ENCODE measurements at regions not wholly inside any gene's neighbourhood (a gene's known extent, or its start where the extent isn't known, plus 50 kb on each side); places are given as distances from the start of the nearest gene placed in this dataset.
"Not testable (repeated sequence)": the region's sequence is repeated elsewhere in the genome, so short reads cannot be mapped to it uniquely, and the experiment has no call there.

DNA sequence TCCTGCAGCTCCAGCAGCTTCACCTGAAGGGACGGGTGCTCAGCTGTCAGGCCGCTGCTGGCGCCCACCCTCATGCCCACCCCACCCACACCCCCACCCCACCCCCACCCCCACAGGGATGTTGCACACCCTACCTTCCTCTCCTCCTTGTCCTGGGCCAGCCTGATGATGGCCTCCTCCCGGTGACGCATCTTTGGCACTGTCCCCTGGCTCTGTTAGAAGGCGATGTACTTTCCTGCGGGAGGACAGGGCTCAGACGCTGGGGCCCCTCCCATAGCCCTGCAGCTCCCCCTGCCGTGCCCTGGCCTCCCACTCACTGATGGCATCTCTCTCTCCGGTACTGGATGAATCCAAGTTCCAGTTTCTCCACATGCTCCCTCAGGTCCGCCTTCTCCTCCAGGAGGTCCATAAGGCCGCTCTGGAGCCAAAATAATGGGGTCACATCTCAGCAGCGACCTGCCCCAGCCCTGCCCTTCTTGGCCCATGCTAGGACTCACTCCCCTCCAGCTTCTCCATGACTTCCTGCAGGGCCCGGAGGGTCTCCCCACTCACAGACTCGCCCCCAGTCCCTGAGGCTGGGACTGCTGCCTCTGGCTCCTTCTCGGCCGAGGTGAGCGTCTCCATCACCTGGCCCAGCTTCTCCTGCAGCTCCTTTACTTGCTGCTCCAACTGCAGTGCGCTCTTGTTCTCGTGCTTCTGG, 55.2 kb downstream of the GOLGA8B start:
- DNase-seq (ENCODE audit: low spot score): not testable (repeated sequence)

DNA sequence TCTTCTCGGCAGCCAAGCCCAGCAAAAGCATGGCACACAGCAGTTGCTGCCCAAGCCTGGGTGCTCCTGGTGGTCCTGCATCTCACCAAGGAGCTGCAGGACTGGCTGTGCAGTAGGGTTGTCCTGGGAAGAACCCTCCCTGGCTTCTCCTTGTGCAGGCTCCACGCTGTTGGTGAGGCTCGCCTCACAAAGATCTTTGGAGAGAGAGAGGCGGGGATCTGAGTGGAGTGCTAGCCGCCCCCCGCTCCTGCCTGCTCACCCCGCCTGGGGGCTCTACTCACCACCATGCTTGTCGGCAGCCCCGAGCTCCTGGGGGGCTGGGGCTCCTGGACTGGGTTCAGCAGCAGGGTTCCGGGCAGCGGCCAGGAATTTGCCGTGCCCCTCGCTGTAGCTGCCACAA, 55.8 kb downstream of the GOLGA8B start:
- not testable (repeated sequence) for DNase-seq (ENCODE audit: low spot score)

- not testable (repeated sequence) for DNase-seq (ENCODE audit: low spot score)
Measured at GRCh38 chr15:34523849-34524248, 59.6 kb downstream of the GOLGA8B start.

DNA sequence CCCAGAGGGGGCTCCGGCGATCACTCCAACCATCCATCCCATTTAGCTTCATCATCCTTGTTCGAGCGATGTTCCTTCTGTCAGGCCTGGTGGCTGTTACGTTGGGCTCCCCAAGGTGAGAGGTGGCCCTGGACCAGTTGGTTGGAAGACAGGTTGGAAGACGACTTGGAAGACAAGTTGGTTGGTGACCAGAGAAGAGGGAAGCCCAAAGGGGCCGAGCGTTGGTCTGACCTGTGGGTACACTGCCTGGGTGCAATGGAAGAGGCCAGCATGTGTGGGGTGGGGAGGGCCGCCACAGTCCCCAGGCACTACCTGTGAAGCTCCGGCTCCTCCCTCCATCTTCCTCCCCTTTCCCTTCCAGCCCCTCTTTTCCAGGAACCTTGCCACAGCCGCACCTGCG, 60.9 kb downstream of the GOLGA8B start:
- DNase-seq (ENCODE audit: low spot score): not testable (repeated sequence)

- DNase-seq (ENCODE audit: low spot score): not testable (repeated sequence)
Measured at GRCh38 chr15:34521802-34522485, 61.5 kb downstream of the GOLGA8B start.

DNA sequence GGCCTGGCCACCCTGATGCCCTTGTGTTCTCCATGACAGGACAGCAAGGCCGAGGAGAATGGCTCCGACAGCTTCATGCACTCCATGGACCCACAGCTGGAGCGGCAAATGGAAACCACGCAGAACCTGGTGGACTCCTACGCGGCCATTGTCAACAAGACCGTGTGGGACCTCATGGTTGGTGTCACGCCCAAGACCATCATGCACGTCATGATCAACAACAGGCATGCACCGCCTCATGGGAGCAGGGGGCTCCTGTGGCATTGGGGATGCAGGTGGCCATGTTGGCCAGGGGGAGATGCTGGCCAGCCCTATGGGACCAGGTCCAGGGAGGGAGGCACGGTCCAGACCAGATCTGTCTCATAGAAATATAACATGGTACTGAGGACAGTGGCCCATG, 62.9 kb downstream of the GOLGA8B start:
- DNase-seq (ENCODE audit: low spot score): no peak

- DNase-seq (ENCODE audit: low spot score): not testable (repeated sequence)
Measured at GRCh38 chr15:34520010-34520409, 63.4 kb downstream of the GOLGA8B start.

DNA sequence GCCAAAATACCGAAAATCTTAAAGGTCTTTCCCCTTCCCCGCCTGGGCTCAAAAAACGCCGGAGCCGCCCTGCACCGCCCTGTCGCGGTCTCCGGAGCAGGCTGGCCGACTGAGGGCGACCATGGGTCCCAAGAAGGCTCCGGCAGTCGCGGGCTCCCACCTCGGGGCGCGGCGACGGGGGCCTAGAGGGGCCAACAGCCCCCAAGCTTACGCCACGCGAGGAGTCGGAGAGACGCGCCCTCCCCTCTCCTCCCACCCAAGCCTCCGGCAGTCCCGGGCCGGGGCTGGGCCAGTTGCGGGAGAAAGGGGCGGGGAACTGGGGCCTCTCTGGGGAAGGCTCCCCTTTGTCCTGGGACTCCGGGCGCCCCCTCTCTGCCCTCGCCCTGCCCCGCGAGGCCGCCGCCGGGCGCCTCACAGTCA, 69.2 kb downstream of the GOLGA8B start:
- DNase-seq (ENCODE audit: low spot score): peak; percentile 16

DNA sequence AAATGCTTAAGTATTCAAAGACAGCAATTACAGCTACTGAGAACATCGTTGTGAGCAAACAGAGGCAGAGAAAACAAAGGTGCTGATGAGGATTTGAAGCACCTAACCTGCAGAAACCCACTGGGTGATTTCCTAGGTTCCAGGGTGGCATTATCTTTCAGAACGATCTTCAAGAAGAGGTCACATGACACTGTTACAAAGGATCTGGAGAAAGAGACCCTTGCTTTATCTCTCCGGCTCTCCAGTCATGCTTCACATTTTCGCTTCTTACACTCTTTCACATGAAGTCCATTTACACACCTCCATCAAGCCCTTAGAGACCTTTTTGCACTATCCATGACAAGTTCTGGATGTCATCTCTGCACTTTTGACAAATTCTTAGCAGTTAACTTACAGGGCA, 70.8 kb downstream of the GOLGA8B start:
- DNase-seq (ENCODE audit: low spot score): no peak

GRCh38 chr15:34501131-34501530, 63.5 kb upstream of the GOLGA8A start:
- DNase-seq (ENCODE audit: low spot score): no peak

- no peak for DNase-seq (ENCODE audit: low spot score)
Measured at GRCh38 chr15:34496207-34496995, 58.8 kb upstream of the GOLGA8A start.

GRCh38 chr15:34495707-34496106, 58.1 kb upstream of the GOLGA8A start:
- not testable (repeated sequence) for DNase-seq (ENCODE audit: low spot score)

- DNase-seq (ENCODE audit: low spot score): no peak
Measured at GRCh38 chr15:34494084-34494399, 56.4 kb upstream of the GOLGA8A start.

DNA sequence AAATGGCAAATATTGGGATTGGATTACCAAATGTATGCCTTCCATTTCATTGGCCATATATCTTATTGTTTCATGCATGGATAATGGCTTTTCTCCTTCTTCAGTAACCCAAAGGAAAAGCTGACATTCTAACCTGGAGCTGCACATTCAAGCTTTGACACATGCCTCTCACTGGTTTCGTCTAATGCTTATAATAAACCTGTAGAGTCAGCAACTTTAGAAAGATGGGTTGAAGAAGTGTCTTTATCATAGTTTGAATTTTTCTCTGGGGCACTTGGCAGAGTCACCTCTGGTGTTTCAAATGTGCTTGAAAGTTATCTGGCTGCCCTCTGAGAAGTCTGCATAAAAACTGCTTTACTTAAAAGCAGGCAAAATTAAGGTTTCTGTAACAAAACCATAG, 55.4 kb upstream of the GOLGA8A start:
- no peak for DNase-seq (ENCODE audit: low spot score)

- DNase-seq (ENCODE audit: low spot score): not testable (repeated sequence)
Measured at GRCh38 chr15:34491488-34491887, 53.9 kb upstream of the GOLGA8A start.

DNA sequence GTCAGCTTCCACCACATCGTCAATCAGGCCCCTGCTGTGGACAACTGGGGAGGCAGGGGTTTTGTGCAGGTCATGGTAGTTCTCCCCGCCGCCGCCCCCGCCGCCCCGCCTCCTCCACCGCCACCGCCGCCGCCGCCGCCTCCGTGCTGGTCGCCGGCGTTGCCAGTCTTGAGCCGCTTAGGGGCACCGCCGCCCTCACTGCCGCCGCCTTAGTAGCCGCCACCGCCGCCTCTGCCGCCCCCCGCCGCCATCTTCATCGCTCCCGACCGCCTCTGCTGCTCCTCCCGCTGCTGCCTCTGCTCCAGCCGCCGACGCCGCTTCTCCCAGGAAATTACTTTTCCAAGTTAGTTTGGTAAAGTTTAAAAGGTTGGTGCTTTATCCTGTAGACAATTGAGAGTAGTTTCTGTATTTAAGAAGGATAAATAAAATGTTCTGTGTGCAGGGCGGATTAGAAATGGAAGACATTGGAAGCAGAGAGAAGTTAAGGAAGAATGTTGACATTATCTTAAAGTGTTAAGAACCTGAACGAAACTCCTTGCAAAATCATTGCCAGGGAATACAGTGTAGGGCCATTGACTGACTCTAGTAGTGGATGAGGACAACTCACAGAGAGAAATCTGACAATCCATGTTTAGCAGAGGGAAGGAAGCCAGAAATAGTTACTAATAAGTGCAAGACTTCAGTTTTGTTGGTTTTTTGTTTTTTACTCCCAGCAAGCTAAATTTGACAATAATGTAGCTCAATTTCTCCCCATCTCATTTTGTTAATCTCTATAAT, 53.0 kb upstream of the GOLGA8A start:
- no peak for DNase-seq (ENCODE audit: low spot score)

DNA sequence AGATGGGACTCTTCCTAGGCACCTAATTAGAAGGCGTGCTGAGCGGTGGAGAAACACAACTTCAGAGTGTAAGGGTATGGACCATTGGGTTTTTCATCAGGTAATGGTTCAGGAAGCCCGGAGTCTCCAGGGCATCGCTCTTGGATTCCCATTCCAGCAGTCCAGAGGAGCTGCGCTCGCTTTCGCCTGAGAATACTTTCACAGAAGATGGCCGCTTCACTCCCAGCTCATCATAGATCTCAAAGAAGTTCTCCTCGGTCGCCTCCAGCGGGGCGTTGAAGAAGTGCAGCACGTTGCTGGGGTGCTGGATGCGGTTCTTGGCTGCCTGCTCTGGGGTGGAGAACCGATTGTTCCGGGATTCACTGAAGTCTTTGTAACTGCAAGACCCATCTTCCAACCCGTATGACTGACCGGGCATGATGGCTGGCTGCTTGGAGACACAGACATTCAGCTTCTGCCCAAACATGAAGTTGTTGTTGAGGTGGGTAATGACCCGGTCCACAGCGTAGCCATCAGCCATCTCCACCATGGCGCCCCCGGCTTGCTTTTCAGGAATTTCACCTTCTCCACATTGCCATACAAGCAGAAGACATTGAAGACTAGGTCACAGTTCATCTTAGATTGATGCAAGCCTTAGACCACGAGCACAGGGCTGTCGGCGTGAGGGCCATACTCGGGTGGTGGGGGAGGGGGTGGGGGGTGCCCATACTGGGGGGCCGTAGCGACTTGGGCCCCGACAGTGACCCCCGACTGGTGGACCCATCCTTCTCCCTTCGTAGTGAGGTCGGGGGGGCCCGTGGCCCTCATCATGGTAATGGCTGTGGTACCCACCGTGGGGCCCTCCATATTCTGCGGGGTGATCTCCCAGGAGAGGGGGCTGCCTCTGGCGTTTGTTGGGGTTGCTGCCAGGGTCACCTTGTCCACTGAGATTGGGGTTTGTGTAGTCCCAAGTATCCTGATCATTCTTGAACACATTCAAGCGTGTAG, 51.7 kb upstream of the GOLGA8A start:
- DNase-seq (ENCODE audit: low spot score): not testable (repeated sequence)
